LNCaP clone FGC (cell line): ENCODE measurements at regions not wholly inside any gene's neighbourhood (a gene's known extent, or its start where the extent isn't known, plus 50 kb on each side); places are given as distances from the start of the nearest gene placed in this dataset.

ENCODE experiments used
- DNase-seq: peaks from one replicate; pipeline ENCODE4 v3.0.0-alpha.2; 2011; ENCODE audit warnings: low read depth
- H3K4me3 ChIP-seq: 2 replicates; pipeline ENCODE4 v1.5.1; 2011; ENCODE audit warnings: mild to moderate bottlenecking, low read depth, low read length, control low read depth
- TF ChIP-seq, protein P1 (sequence below): IDR thresholded peaks from 2 replicates; pipeline ENCODE4 v1.5.1; 2012; ENCODE audit warnings: mild to moderate bottlenecking; ENCODE audit not compliant: control insufficient read depth, insufficient read depth; ENCODE audit errors: extremely low read depth

DNA sequence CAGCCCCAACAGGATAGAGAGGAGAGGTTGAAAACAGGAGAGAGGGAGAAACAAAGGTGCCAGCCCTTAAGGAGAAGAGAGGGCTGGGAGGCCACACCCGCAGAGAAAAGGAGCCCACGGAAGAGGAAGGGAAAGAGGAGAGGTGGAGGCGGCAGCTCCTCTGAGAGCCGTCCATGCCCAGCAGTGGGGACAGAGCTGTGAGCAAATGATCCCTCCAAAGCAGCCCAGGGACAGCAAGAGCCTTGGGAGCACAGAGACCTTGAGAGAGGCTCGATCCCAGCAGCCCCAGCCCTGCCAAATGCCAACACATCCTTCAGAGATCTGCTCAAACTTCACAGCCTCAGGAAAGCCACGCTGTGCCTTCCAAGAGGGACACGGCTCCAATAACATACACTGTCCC is 66.7 kb upstream of the CORO2B start:
- no peak overlapping the region for H3K4me3 ChIP-seq
- DNase-seq: no peak
- TF ChIP-seq, protein P1, sequence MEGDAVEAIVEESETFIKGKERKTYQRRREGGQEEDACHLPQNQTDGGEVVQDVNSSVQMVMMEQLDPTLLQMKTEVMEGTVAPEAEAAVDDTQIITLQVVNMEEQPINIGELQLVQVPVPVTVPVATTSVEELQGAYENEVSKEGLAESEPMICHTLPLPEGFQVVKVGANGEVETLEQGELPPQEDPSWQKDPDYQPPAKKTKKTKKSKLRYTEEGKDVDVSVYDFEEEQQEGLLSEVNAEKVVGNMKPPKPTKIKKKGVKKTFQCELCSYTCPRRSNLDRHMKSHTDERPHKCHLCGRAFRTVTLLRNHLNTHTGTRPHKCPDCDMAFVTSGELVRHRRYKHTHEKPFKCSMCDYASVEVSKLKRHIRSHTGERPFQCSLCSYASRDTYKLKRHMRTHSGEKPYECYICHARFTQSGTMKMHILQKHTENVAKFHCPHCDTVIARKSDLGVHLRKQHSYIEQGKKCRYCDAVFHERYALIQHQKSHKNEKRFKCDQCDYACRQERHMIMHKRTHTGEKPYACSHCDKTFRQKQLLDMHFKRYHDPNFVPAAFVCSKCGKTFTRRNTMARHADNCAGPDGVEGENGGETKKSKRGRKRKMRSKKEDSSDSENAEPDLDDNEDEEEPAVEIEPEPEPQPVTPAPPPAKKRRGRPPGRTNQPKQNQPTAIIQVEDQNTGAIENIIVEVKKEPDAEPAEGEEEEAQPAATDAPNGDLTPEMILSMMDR: no peak

DNA sequence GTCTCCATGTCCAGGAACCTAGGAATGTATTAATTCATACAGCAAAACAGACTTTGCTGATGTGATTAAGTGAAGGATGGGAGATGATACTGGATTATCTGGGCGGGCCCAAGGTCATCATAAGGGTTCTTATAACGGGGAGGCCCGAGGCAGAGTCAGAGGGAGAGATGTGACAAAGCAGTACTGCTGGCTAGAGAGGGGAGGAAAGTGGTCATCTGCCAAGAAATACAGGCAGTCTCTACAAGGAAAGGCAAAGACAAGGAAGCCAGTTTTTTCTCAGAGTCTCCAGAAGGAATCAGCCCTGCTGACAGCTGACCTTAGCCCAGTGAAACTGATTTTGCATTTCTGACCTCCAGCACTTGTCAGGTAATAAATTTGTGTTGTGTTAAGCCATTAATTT is 66.2 kb upstream of the CORO2B start:
- TF ChIP-seq, protein P1: no peak
- no peak for DNase-seq
- H3K4me3 ChIP-seq: no peak overlapping the region

DNA sequence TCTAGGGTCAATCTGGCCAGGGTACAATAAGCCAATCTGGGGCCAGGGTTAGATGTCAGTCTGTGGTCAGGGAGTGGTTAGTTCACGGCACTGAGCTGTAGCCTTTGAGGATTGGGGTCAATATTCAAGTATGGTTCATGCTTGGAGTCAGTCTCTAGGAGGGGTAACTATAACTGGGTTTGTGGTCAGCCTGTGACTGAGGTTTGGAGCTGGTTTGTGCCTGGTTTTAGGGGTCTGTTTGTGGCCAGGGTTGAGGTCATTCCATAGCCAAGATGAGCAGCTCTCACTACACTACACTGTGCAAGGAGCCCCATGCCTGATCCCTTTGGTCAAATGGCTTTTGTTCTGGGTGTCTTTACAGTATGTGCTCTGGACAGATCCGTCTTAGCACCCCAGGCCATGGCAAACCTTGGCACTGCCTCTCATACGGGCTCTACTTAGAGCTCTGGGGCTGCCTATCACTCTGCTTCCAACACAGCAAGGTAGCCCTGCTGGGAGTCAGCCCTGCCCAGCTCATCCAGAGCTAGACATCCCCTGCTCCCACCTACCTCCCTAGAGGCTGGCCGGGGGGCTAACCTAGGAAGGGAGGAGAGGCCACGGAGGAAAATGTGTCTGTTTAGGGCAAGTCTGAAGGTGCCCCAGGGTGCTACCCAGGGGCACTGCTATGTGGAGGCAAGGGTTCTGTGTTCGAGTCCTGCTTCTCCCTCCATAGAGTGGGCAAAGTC is 63.3 kb upstream of the CORO2B start:
- TF ChIP-seq, protein P1: no peak
- DNase-seq: no peak
- no peak overlapping the region for H3K4me3 ChIP-seq

DNA sequence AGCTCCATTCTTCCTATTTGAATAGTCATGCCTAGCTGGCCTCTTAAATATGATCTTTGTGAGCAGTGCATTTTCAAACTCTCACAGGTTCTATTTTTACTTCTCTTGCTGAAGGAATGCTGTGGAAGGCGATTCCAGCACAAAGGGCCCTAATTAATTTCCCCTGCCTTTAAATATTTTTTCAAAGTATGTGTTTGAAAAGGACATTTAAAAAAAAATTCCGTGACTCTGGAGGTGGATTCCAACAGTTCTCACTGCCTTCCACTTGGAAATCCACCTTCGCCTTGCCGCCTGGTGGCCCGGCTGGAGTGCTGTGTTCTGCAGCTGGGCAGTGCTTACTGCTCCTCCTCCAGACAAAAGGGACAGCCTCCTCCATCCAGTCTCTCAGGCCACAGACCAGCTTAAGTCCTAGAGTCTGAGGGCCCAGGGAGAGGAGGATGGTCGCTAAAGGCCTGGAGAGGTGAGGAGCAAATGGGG is 61.5 kb upstream of the CORO2B start:
- DNase-seq: no peak
- no peak overlapping the region for H3K4me3 ChIP-seq
- TF ChIP-seq, protein P1: no peak

DNA sequence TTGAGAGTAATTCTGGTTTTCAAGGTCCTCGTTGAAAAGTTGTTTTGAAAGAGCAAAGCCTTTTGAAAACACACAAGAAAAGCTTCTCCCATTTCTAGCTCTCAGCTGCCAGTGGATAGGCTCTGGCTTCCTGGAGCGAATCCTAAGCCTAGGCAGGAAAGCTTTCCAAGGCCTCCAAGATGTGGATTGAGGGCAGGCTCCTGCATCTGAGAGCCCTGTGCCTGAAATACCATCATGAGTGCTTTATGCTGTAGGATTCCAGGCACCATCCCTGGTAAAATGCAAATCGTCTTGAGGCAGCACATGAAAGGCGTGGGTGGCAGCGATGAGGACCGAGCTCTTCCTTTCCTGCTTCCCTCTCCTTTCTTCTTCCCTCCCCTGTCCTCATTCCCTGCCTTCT is 60.7 kb upstream of the CORO2B start:
- TF ChIP-seq, protein P1: no peak
- no peak for DNase-seq
- no peak overlapping the region for H3K4me3 ChIP-seq

DNA sequence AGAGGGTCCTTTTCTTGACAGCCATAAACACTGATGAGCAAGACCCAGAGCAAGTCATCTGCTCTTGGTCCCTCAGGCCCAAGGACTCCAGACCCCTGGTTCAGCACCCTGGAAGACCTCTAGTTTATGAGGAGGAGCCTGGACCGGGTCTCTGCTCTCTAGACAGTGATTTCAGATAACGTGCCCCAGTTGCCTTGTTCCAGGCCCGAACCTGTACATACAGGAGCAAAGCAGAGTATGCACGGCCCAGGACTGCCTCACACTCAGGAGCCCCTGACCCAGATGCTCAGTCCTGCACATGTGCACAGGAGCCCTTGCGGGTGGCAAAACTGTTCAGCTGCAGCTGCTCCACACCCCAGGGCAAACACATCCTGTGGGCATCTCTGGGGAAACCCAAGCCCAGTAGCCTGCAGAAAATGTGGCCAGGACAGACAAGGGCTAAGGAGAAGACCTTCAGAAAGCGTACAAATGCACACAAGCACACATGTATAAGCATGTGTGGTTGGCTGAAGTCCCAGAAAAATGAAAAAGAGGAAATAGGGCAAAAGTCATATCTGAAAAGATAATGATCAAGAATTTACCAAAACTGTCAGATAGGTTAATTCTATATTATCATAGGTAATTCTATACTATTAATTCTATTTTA is 59.9 kb upstream of the CORO2B start:
- TF ChIP-seq, protein P1: no peak
- DNase-seq: no peak
- no peak overlapping the region for H3K4me3 ChIP-seq
